ENCODE measurements at regions not wholly inside any gene's neighbourhood (a gene's known extent, or its start where the extent isn't known, plus 50 kb on each side); places are given as distances from the start of the nearest gene placed in this dataset.
A peak's percentile ranks its signal among the peaks of the same experiment; 100 is the strongest.

DNA sequence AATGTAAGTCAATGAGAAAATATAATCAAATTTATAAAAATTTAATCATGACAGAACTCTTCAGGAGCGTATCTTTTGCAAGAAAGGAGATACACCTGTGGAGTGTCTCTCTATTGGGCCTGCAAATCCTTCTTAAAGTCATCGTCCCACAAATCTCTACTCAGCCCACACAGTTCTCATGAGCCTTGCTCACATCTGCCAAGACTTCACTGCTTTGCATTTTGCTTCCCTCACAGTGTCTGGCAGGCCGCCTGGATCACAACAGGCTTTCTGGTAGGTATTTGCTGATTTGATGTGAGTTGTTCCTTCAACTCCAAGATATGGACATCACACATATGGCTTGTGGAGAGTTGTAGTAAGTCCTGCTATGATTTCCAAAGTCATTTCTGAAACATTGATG is 183.1 kb upstream of the ARX start:
- no peak for TF ChIP-seq ZFX (IDR thresholded peaks at IDR 0.05)
- TF ChIP-seq, protein P1, sequence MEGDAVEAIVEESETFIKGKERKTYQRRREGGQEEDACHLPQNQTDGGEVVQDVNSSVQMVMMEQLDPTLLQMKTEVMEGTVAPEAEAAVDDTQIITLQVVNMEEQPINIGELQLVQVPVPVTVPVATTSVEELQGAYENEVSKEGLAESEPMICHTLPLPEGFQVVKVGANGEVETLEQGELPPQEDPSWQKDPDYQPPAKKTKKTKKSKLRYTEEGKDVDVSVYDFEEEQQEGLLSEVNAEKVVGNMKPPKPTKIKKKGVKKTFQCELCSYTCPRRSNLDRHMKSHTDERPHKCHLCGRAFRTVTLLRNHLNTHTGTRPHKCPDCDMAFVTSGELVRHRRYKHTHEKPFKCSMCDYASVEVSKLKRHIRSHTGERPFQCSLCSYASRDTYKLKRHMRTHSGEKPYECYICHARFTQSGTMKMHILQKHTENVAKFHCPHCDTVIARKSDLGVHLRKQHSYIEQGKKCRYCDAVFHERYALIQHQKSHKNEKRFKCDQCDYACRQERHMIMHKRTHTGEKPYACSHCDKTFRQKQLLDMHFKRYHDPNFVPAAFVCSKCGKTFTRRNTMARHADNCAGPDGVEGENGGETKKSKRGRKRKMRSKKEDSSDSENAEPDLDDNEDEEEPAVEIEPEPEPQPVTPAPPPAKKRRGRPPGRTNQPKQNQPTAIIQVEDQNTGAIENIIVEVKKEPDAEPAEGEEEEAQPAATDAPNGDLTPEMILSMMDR (conservative IDR thresholded peaks at IDR 0.05) = no peak

DNA sequence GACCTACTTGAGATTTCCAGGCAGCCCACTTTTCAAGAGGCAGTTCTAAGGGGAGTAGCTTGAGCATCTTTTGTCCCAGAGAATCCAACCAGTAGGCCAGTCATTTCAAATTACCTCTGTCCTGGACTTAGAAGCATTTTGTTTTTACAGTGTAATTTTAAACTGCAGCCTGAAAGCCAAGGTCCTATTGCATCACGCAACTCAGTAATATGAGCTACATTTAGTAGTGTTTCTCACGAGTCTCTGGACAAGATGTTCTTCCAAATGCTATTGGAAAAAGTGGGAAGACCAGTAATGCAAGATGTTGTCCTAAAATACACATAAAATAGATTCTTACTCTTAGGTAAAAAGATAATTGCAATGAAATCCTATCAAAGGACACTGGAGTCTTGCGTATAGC is 182.5 kb upstream of the ARX start:
- no peak for TF ChIP-seq ZFX (IDR thresholded peaks at IDR 0.05)
- TF ChIP-seq, protein P1 (conservative IDR thresholded peaks at IDR 0.05) = no peak

More for the DNA sequence above, 183.1 kb upstream of the ARX start:
- no peak overlapping the region for H3K27ac ChIP-seq

DNA sequence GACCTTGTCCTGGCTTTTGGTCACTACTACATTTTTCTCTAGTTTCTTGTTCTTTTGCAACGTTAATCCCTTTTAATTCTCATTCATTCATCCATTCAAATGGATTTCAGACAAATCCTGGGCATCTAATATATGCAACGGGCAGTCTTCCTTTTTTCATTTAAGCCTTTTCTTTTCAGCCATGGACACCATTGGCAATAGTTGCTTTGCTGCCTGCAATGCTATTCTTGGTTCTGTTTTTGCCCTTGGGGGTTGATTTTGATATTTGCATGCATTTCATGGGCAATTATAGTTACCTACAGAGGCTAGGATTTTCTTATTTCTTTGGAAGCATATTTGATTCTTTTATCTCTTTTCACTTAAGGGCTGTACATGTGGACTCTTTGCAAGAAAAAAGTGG is 180.5 kb upstream of the ARX start:
- TF ChIP-seq ZFX (IDR thresholded peaks at IDR 0.05) = no peak
- TF ChIP-seq, protein P1 (conservative IDR thresholded peaks at IDR 0.05) = no peak
- H3K27ac ChIP-seq = no peak overlapping the region

More for the DNA sequence above, 182.5 kb upstream of the ARX start:
- peak overlapping the region; percentile 38; the same call in 1 of the 2 replicates for H3K27ac ChIP-seq

DNA sequence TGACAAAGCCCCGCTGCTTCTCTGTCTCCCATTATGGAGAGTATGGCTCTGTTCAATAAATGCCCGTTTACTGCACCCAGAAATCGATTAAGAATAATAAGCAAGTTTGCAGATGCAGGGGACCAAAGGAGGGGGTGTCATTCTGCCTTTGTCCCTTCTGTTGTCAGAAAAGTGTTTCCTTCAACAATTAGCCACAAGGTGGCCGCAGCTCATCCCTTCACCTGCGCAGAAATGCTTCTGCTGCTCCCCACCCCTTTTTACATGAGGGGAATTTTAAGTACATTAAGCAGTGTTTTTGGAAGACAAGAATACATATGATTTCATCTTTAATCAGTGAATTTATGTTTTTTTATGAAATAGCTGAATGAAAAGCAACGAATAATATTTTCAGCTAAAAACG is 175.6 kb upstream of the ARX start:
- TF ChIP-seq, protein P1 (conservative IDR thresholded peaks at IDR 0.05) = peak; percentile 54
- TF ChIP-seq ZFX (IDR thresholded peaks at IDR 0.05) = no peak
- H3K27ac ChIP-seq = no peak overlapping the region

DNA sequence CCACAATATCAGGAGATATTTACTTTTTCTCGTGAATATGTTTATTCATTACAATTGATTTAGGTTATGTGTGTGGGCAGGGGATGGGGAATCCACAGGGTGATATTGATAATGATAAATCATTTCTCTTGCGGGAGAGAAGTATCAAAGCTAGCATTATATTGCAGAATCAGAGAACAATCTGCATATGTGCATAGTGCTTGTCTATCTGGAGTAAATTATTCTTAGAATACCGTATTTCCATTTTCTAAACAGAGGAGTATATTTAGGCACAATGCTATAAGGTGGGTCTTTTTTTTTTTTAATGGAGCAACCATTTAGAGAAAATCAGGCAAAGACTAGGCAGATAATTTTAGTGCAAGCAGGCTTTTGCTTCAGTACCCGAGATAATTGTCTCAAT is 166.0 kb upstream of the ARX start:
- TF ChIP-seq ZFX (IDR thresholded peaks at IDR 0.05) = no peak
- TF ChIP-seq, protein P1 (conservative IDR thresholded peaks at IDR 0.05) = no peak
- H3K27ac ChIP-seq = no peak overlapping the region

DNA sequence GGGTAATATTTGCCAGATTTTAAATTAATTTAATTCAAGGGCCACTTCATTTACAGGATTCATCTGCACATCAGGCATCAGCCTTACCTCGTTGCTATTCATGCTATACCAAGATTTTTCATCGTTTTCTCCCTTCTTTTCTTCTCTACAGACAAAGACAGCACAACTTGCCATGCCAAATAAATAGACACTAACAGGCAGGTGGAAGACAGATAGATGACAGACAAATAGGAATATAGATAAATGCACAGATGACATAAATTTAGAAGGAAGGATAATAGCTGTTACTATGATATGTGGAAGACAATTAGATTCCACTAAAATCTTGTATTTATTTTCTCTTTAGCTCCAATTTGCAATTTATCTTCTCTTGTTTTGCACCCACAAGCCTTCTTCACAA is 164.5 kb upstream of the ARX start:
- TF ChIP-seq ZFX (IDR thresholded peaks at IDR 0.05) = no peak
- TF ChIP-seq, protein P1 (conservative IDR thresholded peaks at IDR 0.05) = no peak
- H3K27ac ChIP-seq = no peak overlapping the region

DNA sequence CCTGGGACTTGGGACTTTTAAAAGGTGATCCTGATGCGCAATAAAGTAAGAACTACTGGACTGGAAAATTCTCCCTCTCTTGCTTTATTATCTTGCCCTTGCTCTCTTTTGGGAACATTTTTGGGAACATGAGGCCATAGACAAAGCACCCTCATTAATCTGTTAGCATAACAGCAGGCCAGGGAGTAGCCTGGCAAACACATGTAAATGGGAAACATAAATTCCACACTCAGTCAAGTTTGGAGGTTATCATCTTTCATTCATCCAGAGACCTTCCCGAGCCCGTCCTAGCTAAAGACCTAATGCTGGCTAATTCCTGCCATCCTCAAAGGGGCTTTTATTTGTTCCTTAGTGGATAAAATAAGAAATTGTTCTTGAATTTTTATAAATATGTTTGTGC is 162.8 kb upstream of the ARX start:
- TF ChIP-seq, protein P1 (conservative IDR thresholded peaks at IDR 0.05) = no peak
- no peak for TF ChIP-seq ZFX (IDR thresholded peaks at IDR 0.05)
- H3K27ac ChIP-seq = no peak overlapping the region
